Bronchial epithelial cell (primary cell): ENCODE measurements at regions not wholly inside any gene's neighbourhood (a gene's known extent, or its start where the extent isn't known, plus 50 kb on each side); places are given as distances from the start of the nearest gene placed in this dataset.

ENCODE experiments used
- DNase-seq: peaks from one replicate; pipeline ENCODE4 v3.0.0-alpha.2; 2010; ENCODE audit warnings: low read depth
- FAIRE-seq: peaks from 2 replicates; lab custom pipeline; 2011; peaks lifted over from hg19 to GRCh38; lab: Jason Lieb, UNC
- H3K27me3 ChIP-seq: 2 replicates; pipeline ENCODE4 v1.5.1; 2011; ENCODE audit warnings: low read length; ENCODE audit not compliant: control insufficient read depth, insufficient read depth
- H3K36me3 ChIP-seq: 2 replicates; pipeline ENCODE4 v1.5.1; 2011; ENCODE audit warnings: low read length; ENCODE audit not compliant: control insufficient read depth, insufficient read depth
- H3K4me3 ChIP-seq: 2 replicates; pipeline ENCODE4 v1.5.1; 2011; ENCODE audit warnings: mild to moderate bottlenecking, low read depth, low read length, control low read depth
- CTCF ChIP-seq: IDR thresholded peaks from 2 replicates; pipeline ENCODE4 v1.5.1; 2011; ENCODE audit warnings: mild to moderate bottlenecking, moderate library complexity, low read length, control low read depth, inconsistent platforms; ENCODE audit not compliant: insufficient read depth, severe bottlenecking

- DNase-seq (peak; percentile 3), FAIRE-seq (no peak)
- Histone ChIP-seq H3K4me3 (no peak overlapping the region), H3K27me3 (no peaks in the 10 kb centered on the region), H3K36me3 (no peaks in the 10 kb centered on the region)
- no peak for TF ChIP-seq CTCF
Measured at GRCh38 chr5:158514986-158515359, 584.7 kb downstream of the EBF1 start.

- FAIRE-seq (no peak), DNase-seq (peak; percentile 78)
- Histone ChIP-seq H3K4me3 (no peak overlapping the region), H3K36me3 (no peaks in the 10 kb centered on the region), H3K27me3 (no peaks in the 10 kb centered on the region)
- TF ChIP-seq CTCF: no peak
Measured at GRCh38 chr5:158514319-158514985, 585.3 kb downstream of the EBF1 start.

GRCh38 chr5:158513490-158514318, 586.0 kb downstream of the EBF1 start:
- H3K36me3 ChIP-seq: no peaks in the 10 kb centered on the region
- no peak overlapping the region for H3K4me3 ChIP-seq
- DNase-seq (no peak), FAIRE-seq (no peak)
- H3K27me3 ChIP-seq: no peaks in the 10 kb centered on the region
- TF ChIP-seq CTCF: no peak

GRCh38 chr5:158511454-158511853, 588.3 kb downstream of the EBF1 start:
- FAIRE-seq (no peak), DNase-seq (no peak)
- H3K4me3 ChIP-seq: no peak overlapping the region
- no peaks in the 10 kb centered on the region for H3K36me3 ChIP-seq
- no peaks in the 10 kb centered on the region for H3K27me3 ChIP-seq
- no peak for TF ChIP-seq CTCF

- DNase-seq: no peak
- no peak overlapping the region for H3K4me3 ChIP-seq
- TF ChIP-seq CTCF: no peak
- no peaks in the 10 kb centered on the region for H3K27me3 ChIP-seq
- no peak for FAIRE-seq
- no peaks in the 10 kb centered on the region for H3K36me3 ChIP-seq
Measured at GRCh38 chr5:158510479-158510878, 589.2 kb downstream of the EBF1 start.
